HEK293 (cell line): ENCODE measurements at regions not wholly inside any gene's neighbourhood (a gene's known extent, or its start where the extent isn't known, plus 50 kb on each side); places are given as distances from the start of the nearest gene placed in this dataset.

Experiments used
- CTCF ChIA-PET: fragments of 350-600 bp; formaldehyde crosslinking; extraction: SDS; loops from one replicate; lab custom pipeline; 2021; ENCODE audit warnings: antibody characterized with exemption; lab: Yijun Ruan, JAX
- POLR2A ChIA-PET: fragments of 300-600 bp; formaldehyde crosslinking; extraction: SDS; loops from one replicate; lab custom pipeline; 2020; ENCODE audit warnings: antibody characterized with exemption, inconsistent platforms; lab: Yijun Ruan, JAX
- H3K27ac ChIP-seq: fragments of 200-500 bp; sonication (Bioruptor generic); 2 replicates; pipeline ENCODE4 v1.5.1; 2014; ENCODE audit warnings: low read depth, low read length, control low read depth, inconsistent platforms; ENCODE audit errors: extremely low read depth
- H3K36me3 ChIP-seq, 2 experiments: fragments of 200-500 bp in 1 of 2; sonication (Bioruptor generic) in 1 of 2; 1 replicate in 1 of 2; 2 replicates in 1 of 2; pipeline ENCODE4 v1.5.1; 2014 to 2017; ENCODE audit warnings: inconsistent platforms in 2 of 2, low read length in 2 of 2; ENCODE audit not compliant: control insufficient read depth in 2 of 2, insufficient read depth in 1 of 2
- H3K4me1 ChIP-seq: fragments of 200-500 bp; sonication (Bioruptor generic); 2 replicates; pipeline ENCODE4 v1.5.1; 2014; ENCODE audit warnings: mild to moderate bottlenecking, low read length, inconsistent platforms; ENCODE audit not compliant: control insufficient read depth, insufficient read depth
- H3K4me3 ChIP-seq: 2 replicates; pipeline ENCODE4 v1.5.1; 2011; ENCODE audit warnings: low read depth, mild to moderate bottlenecking, control low read depth, low read length, moderate library complexity
- H3K9me3 ChIP-seq: fragments of 200-500 bp; sonication (Bioruptor generic); 2 replicates; pipeline ENCODE4 v1.5.1; 2014; ENCODE audit warnings: low read depth, low read length, inconsistent platforms; ENCODE audit not compliant: control insufficient read depth, insufficient read depth
- ELK4 ChIP-seq: IDR thresholded peaks from 2 replicates; pipeline ENCODE4 v1.6.1; 2011; ENCODE audit warnings: mild to moderate bottlenecking, low read depth, low read length, borderline replicate concordance
- GLI4 ChIP-seq: fragments of 450-650 bp; formaldehyde crosslinking; IDR thresholded peaks from 2 replicates; pipeline ENCODE4 v1.5.1; 2016; ENCODE audit warnings: missing biosample characterization, missing genetic modification characterization
- KLF10 ChIP-seq: fragments of 450-650 bp; IDR thresholded peaks from 2 replicates; pipeline ENCODE4 v1.5.1; 2018; ENCODE audit warnings: missing biosample characterization, mild to moderate bottlenecking, missing genetic modification characterization
- MEIS1 ChIP-seq: sonication (generic); formaldehyde crosslinking; IDR thresholded peaks from 2 replicates; pipeline ENCODE4 v1.8.1; 2022; ENCODE audit warnings: missing genetic modification reagents, mild to moderate bottlenecking, borderline replicate concordance
- PRDM4 ChIP-seq: fragments of 450-650 bp; formaldehyde crosslinking; IDR thresholded peaks from 2 replicates; pipeline ENCODE4 v1.5.1; 2017; ENCODE audit warnings: missing biosample characterization, missing genetic modification characterization
- SETDB1 ChIP-seq: IDR thresholded peaks from one replicate; pipeline ENCODE4 v1.6.1; 2017; ENCODE audit warnings: mild to moderate bottlenecking, low read length, moderate library complexity, mixed read lengths; ENCODE audit not compliant: insufficient read length
- SP3 ChIP-seq: fragments of 450-650 bp; formaldehyde crosslinking; IDR thresholded peaks from 2 replicates; pipeline ENCODE4 v1.5.1; 2016; ENCODE audit warnings: missing biosample characterization, missing genetic modification characterization
- TCF7L2 ChIP-seq: IDR thresholded peaks from 2 replicates; pipeline ENCODE4 v1.6.1; 2011; ENCODE audit warnings: low read depth, mild to moderate bottlenecking, inconsistent platforms, low read length, moderate library complexity, borderline replicate concordance
- ZBTB7A ChIP-seq: fragments of 450-650 bp; formaldehyde crosslinking; IDR thresholded peaks from 2 replicates; pipeline ENCODE4 v1.5.1; 2016; ENCODE audit warnings: low read depth, missing biosample characterization, missing genetic modification characterization
- ZFP41 ChIP-seq: fragments of 450-650 bp; formaldehyde crosslinking; IDR thresholded peaks from 2 replicates; pipeline ENCODE4 v1.5.1; 2016; ENCODE audit warnings: missing biosample characterization, missing genetic modification characterization, borderline replicate concordance
- ZNF302 ChIP-seq: fragments of 450-650 bp; formaldehyde crosslinking; IDR thresholded peaks from 2 replicates; pipeline ENCODE4 v1.5.1; 2016; ENCODE audit warnings: missing biosample characterization, missing genetic modification characterization, low read depth
- ZNF324 ChIP-seq: fragments of 450-650 bp; formaldehyde crosslinking; IDR thresholded peaks from 2 replicates; pipeline ENCODE4 v1.5.1; 2016; ENCODE audit warnings: missing biosample characterization, missing genetic modification characterization
- ZNF350 ChIP-seq: fragments of 450-650 bp; formaldehyde crosslinking; IDR thresholded peaks from 2 replicates; pipeline ENCODE4 v1.5.0; 2017; ENCODE audit warnings: missing biosample characterization, mild to moderate bottlenecking, missing genetic modification characterization
- ZNF501 ChIP-seq: fragments of 450-650 bp; formaldehyde crosslinking; IDR thresholded peaks from 2 replicates; pipeline ENCODE4 v1.5.1; 2016; ENCODE audit warnings: missing biosample characterization, missing genetic modification characterization
- ZNF558 ChIP-seq: fragments of 450-650 bp; formaldehyde crosslinking; IDR thresholded peaks from 2 replicates; pipeline ENCODE4 v1.5.1; 2016; ENCODE audit warnings: missing biosample characterization, missing genetic modification characterization
- ZNF560 ChIP-seq: fragments of 450-650 bp; formaldehyde crosslinking; IDR thresholded peaks from 2 replicates; pipeline ENCODE4 v1.5.1; 2017; ENCODE audit warnings: missing biosample characterization, missing genetic modification characterization, borderline replicate concordance
- ZNF670 ChIP-seq: fragments of 450-650 bp; formaldehyde crosslinking; IDR thresholded peaks from 2 replicates; pipeline ENCODE4 v1.5.1; 2016; ENCODE audit warnings: missing biosample characterization, missing genetic modification characterization, low read depth
- ZNF677 ChIP-seq: fragments of 450-650 bp; IDR thresholded peaks from 2 replicates; pipeline ENCODE4 v1.5.0; 2018; ENCODE audit warnings: missing biosample characterization, mild to moderate bottlenecking, missing genetic modification characterization, moderate library complexity
- ZNF776 ChIP-seq: fragments of 450-650 bp; formaldehyde crosslinking; IDR thresholded peaks from 2 replicates; pipeline ENCODE4 v1.5.0; 2017; ENCODE audit warnings: missing biosample characterization, missing genetic modification characterization, borderline replicate concordance
- TF ChIP-seq, protein P1 (sequence below): fragments of 450-650 bp; formaldehyde crosslinking; conservative IDR thresholded peaks from 2 replicates; pipeline ENCODE4 v1.5.1; 2016; ENCODE audit warnings: low read depth, missing biosample characterization, missing genetic modification characterization
- TF ChIP-seq, protein P2 (sequence below): fragments of 450-650 bp; formaldehyde crosslinking; IDR thresholded peaks from 2 replicates; pipeline ENCODE4 v1.5.1; 2016; ENCODE audit warnings: missing biosample characterization, missing genetic modification characterization, borderline replicate concordance

DNA sequence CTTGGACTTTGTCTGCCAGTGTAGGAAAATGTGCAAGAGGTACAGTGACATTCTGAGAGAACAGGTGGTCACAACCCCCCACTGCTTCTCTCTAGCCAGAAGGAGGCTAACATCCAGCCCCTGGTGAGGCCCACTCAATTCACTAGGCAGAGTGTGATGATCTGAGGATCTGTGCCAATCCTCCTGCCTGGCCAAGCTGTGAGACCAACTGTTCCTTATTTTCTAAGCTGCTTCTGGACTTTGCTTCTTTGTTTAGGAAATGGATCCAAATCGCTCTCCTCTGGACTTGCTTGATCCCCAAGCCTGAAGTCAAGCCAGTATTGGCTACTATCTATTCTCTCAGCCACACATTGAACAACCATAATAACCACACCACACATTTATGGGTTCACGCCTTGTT lies 202.8 kb downstream of the PIK3C3 start:
- ChIA-PET CTCF (interaction anchor here (0.6 to 1.4 kb wide), 2 partner anchors 44 to 1702 kb away, joined by 3 to 5 read pairs; no protein-coding TSS in a partner anchor), POLR2A (no interaction called here)
- no peaks in the 10 kb centered on the region for H3K36me3 ChIP-seq
- no peak for TF ChIP-seq PRDM4 (tag by site-specific recombination)
- no peak for TF ChIP-seq ZBTB7A (tag by site-specific recombination)
- TF ChIP-seq GLI4 (tag by site-specific recombination): no peak
- TF ChIP-seq ZNF558 (tag by site-specific recombination): no peak
- no peak for TF ChIP-seq KLF10 (tag by site-specific recombination)
- TF ChIP-seq ZNF670 (tag by site-specific recombination): no peak
- TF ChIP-seq, protein P1, sequence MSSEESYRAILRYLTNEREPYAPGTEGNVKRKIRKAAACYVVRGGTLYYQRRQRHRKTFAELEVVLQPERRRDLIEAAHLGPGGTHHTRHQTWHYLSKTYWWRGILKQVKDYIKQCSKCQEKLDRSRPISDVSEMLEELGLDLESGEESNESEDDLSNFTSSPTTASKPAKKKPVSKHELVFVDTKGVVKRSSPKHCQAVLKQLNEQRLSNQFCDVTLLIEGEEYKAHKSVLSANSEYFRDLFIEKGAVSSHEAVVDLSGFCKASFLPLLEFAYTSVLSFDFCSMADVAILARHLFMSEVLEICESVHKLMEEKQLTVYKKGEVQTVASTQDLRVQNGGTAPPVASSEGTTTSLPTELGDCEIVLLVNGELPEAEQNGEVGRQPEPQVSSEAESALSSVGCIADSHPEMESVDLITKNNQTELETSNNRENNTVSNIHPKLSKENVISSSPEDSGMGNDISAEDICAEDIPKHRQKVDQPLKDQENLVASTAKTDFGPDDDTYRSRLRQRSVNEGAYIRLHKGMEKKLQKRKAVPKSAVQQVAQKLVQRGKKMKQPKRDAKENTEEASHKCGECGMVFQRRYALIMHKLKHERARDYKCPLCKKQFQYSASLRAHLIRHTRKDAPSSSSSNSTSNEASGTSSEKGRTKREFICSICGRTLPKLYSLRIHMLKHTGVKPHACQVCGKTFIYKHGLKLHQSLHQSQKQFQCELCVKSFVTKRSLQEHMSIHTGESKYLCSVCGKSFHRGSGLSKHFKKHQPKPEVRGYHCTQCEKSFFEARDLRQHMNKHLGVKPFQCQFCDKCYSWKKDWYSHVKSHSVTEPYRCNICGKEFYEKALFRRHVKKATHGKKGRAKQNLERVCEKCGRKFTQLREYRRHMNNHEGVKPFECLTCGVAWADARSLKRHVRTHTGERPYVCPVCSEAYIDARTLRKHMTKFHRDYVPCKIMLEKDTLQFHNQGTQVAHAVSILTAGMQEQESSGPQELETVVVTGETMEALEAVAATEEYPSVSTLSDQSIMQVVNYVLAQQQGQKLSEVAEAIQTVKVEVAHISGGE: no peak
- no peak overlapping the region for H3K4me3 ChIP-seq
- H3K4me1 ChIP-seq: no peaks in the 10 kb centered on the region
- H3K9me3 ChIP-seq: no peaks in the 10 kb centered on the region
- no peak overlapping the region for H3K27ac ChIP-seq

DNA sequence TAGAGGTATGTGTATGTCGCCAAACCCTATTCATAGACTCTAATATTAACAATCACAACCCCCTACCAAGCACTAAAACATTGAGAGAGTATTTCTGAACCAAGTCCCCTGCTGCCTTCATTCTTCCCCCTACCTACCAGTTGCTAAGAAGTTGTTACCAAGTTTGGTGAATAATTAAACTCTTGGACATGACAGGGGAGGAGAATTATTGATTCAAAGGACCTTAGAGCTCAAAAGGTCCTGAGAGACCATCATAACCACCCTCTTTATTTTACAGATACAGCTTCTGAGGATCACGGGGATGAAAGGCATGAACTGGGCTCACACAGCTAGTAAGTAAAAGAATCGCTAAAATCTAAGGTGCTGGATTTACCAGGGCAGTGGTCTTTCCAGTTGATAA lies 204.1 kb downstream of the PIK3C3 start:
- H3K9me3 ChIP-seq: no peaks in the 10 kb centered on the region
- no peak overlapping the region for H3K27ac ChIP-seq
- POLR2A ChIA-PET: interaction anchor here (0.5 kb wide), 1 partner anchor 13 kb away, joined by 5 read pairs; no protein-coding TSS in a partner anchor
- TF ChIP-seq ZNF501 (no peak), ZNF677 (tag by site-specific recombination) (no peak)
- TF ChIP-seq, all 188 proteins: peak for 0
- CTCF ChIA-PET: interaction anchor here (0.7 kb wide), 1 partner anchor 1412 kb away, joined by 4 read pairs; no protein-coding TSS in a partner anchor
- no peaks in the 10 kb centered on the region for H3K4me1 ChIP-seq
- no peaks in the 10 kb centered on the region for H3K36me3 ChIP-seq
- H3K4me3 ChIP-seq: no peak overlapping the region

- POLR2A ChIA-PET: no interaction called here
- CTCF ChIA-PET: no interaction called here
- H3K4me3 ChIP-seq: no peak overlapping the region
- TF ChIP-seq, protein P2, sequence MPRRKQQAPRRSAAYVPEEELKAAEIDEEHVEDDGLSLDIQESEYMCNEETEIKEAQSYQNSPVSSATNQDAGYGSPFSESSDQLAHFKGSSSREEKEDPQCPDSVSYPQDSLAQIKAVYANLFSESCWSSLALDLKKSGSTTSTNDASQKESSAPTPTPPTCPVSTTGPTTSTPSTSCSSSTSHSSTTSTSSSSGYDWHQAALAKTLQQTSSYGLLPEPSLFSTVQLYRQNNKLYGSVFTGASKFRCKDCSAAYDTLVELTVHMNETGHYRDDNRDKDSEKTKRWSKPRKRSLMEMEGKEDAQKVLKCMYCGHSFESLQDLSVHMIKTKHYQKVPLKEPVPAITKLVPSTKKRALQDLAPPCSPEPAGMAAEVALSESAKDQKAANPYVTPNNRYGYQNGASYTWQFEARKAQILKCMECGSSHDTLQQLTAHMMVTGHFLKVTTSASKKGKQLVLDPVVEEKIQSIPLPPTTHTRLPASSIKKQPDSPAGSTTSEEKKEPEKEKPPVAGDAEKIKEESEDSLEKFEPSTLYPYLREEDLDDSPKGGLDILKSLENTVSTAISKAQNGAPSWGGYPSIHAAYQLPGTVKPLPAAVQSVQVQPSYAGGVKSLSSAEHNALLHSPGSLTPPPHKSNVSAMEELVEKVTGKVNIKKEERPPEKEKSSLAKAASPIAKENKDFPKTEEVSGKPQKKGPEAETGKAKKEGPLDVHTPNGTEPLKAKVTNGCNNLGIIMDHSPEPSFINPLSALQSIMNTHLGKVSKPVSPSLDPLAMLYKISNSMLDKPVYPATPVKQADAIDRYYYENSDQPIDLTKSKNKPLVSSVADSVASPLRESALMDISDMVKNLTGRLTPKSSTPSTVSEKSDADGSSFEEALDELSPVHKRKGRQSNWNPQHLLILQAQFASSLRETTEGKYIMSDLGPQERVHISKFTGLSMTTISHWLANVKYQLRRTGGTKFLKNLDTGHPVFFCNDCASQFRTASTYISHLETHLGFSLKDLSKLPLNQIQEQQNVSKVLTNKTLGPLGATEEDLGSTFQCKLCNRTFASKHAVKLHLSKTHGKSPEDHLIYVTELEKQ (tag by site-specific recombination): no peak
- TF ChIP-seq MEIS1 (CRISPR knock-in tag): no peak
- TF ChIP-seq ELK4: no peak
- no peak for TF ChIP-seq ZFP41 (tag by site-specific recombination)
- no peak for TF ChIP-seq ZNF324 (tag by site-specific recombination)
- TF ChIP-seq ZNF350 (tag by site-specific recombination): no peak
- no peak for TF ChIP-seq TCF7L2
- TF ChIP-seq ZNF302 (tag by site-specific recombination): no peak
- no peak for TF ChIP-seq SP3 (tag by site-specific recombination)
- TF ChIP-seq ZNF560 (tag by site-specific recombination): no peak
- TF ChIP-seq ZNF776: no peak
- no peak for TF ChIP-seq SETDB1
Measured at GRCh38 chr18:42163321-42163720, 208.3 kb downstream of the PIK3C3 start.

More at GRCh38 chr18:42163321-42163720, 208.3 kb downstream of the PIK3C3 start:
- H3K36me3 ChIP-seq: no peaks in the 10 kb centered on the region
- H3K4me1 ChIP-seq: no peaks in the 10 kb centered on the region
- no peak overlapping the region for H3K27ac ChIP-seq
- no peaks in the 10 kb centered on the region for H3K9me3 ChIP-seq
